ENCODE measurements at regions not wholly inside any gene's neighbourhood (a gene's known extent, or its start where the extent isn't known, plus 50 kb on each side); places are given as distances from the start of the nearest gene placed in this dataset.
"Not testable (repeated sequence)": the region's sequence is repeated elsewhere in the genome, so short reads cannot be mapped to it uniquely, and the experiment has no call there.

DNA sequence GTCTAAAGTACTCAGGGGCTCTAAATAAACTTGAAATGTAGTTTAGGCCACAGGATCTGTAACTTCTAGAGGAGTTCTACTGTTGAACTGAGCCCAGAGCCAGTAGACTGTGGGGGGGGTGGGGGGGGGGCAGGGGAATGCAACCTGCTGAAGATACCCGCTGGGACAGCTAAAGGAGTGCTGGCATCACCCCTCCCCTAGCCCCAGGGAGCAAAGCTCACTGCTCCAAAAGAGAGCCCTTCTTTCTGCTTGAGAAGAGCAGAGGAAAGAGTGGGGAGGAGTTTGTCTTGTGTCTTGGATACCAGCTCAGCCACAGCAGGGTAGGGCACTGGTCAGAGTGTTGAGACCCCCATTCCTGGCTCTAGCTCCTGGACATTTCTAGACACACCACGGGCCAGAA lies 414.0 kb upstream of the KLHL29 start:
- in situ Hi-C loops (cut with HindIII; ENCODE audit: low pct_unique_long_range_greater_than_20kb, low sequenced_read_pairs) (no loop called here), intact Hi-C loops (cut with micrococcal nuclease; ENCODE audit: unreplicated experiment) (no loop called here)
- no peak overlapping the region for H3K4me3 ChIP-seq (ENCODE audit: low read depth in 2 of 2, low read length in 2 of 2)

DNA sequence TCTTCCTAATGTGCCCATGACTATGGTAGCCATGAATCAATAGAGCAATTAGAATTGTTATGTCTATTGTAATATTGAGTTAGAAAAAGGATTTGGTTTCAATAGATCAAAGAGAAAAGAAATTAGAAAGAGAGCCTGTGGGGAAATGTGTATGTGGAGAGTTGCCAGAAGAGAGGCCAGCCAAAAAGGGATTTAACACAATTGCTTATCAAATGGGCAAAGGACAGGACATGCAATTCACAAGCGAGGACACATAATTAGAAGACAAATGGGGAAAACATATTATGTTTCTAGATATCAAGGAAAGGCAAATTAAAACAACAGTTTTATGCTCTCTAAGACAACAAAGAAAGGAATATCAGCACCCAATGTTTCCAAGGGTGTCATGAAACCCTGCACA lies 403.2 kb upstream of the KLHL29 start:
- intact Hi-C loops (cut with micrococcal nuclease; ENCODE audit: unreplicated experiment) (no loop called here), in situ Hi-C loops (cut with HindIII; ENCODE audit: low pct_unique_long_range_greater_than_20kb, low sequenced_read_pairs) (no loop called here)
- H3K27ac ChIP-seq (ENCODE audit: low read length) = no peak overlapping the region
- ChIA-PET CTCF (no interaction called here), POLR2A (no interaction called here)
- ATAC-seq (no peak), DNase-seq (ENCODE audit: low read depth, low spot score) (no peak)
- TF ChIP-seq TCF7L2 (IDR thresholded peaks at IDR 0.05; ENCODE audit: low read depth, low read length) (no peak), POLR2AphosphoS5 (IDR thresholded peaks at IDR 0.05; ENCODE audit: low read depth, low read length) (no peak), SIN3A (IDR thresholded peaks at IDR 0.05; ENCODE audit: borderline replicate concordance, insufficient read depth, low read depth, low read length) (no peak)
- TF ChIP-seq, protein P1, sequence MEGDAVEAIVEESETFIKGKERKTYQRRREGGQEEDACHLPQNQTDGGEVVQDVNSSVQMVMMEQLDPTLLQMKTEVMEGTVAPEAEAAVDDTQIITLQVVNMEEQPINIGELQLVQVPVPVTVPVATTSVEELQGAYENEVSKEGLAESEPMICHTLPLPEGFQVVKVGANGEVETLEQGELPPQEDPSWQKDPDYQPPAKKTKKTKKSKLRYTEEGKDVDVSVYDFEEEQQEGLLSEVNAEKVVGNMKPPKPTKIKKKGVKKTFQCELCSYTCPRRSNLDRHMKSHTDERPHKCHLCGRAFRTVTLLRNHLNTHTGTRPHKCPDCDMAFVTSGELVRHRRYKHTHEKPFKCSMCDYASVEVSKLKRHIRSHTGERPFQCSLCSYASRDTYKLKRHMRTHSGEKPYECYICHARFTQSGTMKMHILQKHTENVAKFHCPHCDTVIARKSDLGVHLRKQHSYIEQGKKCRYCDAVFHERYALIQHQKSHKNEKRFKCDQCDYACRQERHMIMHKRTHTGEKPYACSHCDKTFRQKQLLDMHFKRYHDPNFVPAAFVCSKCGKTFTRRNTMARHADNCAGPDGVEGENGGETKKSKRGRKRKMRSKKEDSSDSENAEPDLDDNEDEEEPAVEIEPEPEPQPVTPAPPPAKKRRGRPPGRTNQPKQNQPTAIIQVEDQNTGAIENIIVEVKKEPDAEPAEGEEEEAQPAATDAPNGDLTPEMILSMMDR (IDR thresholded peaks at IDR 0.05) = no peak
- TF ChIP-seq, protein P2, sequence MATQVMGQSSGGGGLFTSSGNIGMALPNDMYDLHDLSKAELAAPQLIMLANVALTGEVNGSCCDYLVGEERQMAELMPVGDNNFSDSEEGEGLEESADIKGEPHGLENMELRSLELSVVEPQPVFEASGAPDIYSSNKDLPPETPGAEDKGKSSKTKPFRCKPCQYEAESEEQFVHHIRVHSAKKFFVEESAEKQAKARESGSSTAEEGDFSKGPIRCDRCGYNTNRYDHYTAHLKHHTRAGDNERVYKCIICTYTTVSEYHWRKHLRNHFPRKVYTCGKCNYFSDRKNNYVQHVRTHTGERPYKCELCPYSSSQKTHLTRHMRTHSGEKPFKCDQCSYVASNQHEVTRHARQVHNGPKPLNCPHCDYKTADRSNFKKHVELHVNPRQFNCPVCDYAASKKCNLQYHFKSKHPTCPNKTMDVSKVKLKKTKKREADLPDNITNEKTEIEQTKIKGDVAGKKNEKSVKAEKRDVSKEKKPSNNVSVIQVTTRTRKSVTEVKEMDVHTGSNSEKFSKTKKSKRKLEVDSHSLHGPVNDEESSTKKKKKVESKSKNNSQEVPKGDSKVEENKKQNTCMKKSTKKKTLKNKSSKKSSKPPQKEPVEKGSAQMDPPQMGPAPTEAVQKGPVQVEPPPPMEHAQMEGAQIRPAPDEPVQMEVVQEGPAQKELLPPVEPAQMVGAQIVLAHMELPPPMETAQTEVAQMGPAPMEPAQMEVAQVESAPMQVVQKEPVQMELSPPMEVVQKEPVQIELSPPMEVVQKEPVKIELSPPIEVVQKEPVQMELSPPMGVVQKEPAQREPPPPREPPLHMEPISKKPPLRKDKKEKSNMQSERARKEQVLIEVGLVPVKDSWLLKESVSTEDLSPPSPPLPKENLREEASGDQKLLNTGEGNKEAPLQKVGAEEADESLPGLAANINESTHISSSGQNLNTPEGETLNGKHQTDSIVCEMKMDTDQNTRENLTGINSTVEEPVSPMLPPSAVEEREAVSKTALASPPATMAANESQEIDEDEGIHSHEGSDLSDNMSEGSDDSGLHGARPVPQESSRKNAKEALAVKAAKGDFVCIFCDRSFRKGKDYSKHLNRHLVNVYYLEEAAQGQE (IDR thresholded peaks at IDR 0.05; ENCODE audit: insufficient read depth in 1 of 2, low read depth in 2 of 2, low read length in 1 of 2) = no peak
- H3K4me3 ChIP-seq (ENCODE audit: low read depth in 2 of 2, low read length in 2 of 2) = no peak overlapping the region
- no TSS peak for BruUV-seq (replicated peaks)
- H3K36me3 ChIP-seq (ENCODE audit: control insufficient read depth, insufficient read depth, low read length) = no peaks in the 10 kb centered on the region
- H3K4me1 ChIP-seq (ENCODE audit: control insufficient read depth, insufficient read depth, low read length) = no peaks in the 10 kb centered on the region
- H3K9me3 ChIP-seq (ENCODE audit: control insufficient read depth, insufficient read depth, low read depth, low read length) = no peaks in the 10 kb centered on the region
- no peaks in the 10 kb centered on the region for H3K27me3 ChIP-seq (ENCODE audit: control insufficient read depth, insufficient read depth, low read length)

More for the DNA sequence above, 414.0 kb upstream of the KLHL29 start:
- no TSS peak for BruUV-seq (replicated peaks)
- Histone ChIP-seq H3K27ac (ENCODE audit: low read length) (no peak overlapping the region), H3K9me3 (ENCODE audit: control insufficient read depth, insufficient read depth, low read depth, low read length) (no peaks in the 10 kb centered on the region), H3K4me1 (ENCODE audit: control insufficient read depth, insufficient read depth, low read length) (no peaks in the 10 kb centered on the region), H3K36me3 (ENCODE audit: control insufficient read depth, insufficient read depth, low read length) (no peaks in the 10 kb centered on the region), H3K27me3 (ENCODE audit: control insufficient read depth, insufficient read depth, low read length) (no peaks in the 10 kb centered on the region)
- no peak for DNase-seq (ENCODE audit: low read depth, low spot score)
- POLR2A ChIA-PET = no interaction called here
- no peak for ATAC-seq
- no peak for TF ChIP-seq TCF7L2 (IDR thresholded peaks at IDR 0.05; ENCODE audit: low read depth, low read length)
- TF ChIP-seq, protein P2 (IDR thresholded peaks at IDR 0.05; ENCODE audit: insufficient read depth in 1 of 2, low read depth in 2 of 2, low read length in 1 of 2) = no peak
- TF ChIP-seq SIN3A (IDR thresholded peaks at IDR 0.05; ENCODE audit: borderline replicate concordance, insufficient read depth, low read depth, low read length) = no peak
- no peak for TF ChIP-seq POLR2AphosphoS5 (IDR thresholded peaks at IDR 0.05; ENCODE audit: low read depth, low read length)
- TF ChIP-seq, protein P1 (IDR thresholded peaks at IDR 0.05) = no peak
- CTCF ChIA-PET = no interaction called here

DNA sequence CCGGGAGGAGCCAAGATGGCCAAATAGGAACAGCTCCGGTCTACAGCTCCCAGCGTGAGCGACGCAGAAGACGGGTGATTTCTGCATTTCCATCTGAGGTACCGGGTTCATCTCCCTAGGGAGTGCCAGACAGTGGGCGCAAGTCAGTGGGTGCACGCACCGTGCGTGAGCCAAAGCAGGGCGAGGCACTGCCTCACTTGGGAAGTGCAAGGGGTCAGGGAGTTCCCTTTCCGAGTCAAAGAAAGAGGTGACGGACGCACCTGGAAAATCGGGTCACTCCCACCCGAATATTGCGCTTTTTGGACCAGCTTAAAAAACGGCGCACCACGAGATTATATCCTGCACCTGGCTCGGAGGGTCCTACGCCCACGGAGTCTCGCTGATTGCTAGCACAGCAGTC lies 400.8 kb upstream of the KLHL29 start:
- DNase-seq (ENCODE audit: low read depth, low spot score); POLR2A ChIA-PET; H3K4me1 ChIP-seq (ENCODE audit: control insufficient read depth, insufficient read depth, low read length); intact Hi-C loops (cut with micrococcal nuclease; ENCODE audit: unreplicated experiment); ATAC-seq; H3K36me3 ChIP-seq (ENCODE audit: control insufficient read depth, insufficient read depth, low read length); BruUV-seq (replicated peaks); H3K4me3 ChIP-seq (ENCODE audit: low read depth in 2 of 2, low read length in 2 of 2); H3K27me3 ChIP-seq (ENCODE audit: control insufficient read depth, insufficient read depth, low read length); H3K9me3 ChIP-seq (ENCODE audit: control insufficient read depth, insufficient read depth, low read depth, low read length); in situ Hi-C loops (cut with HindIII; ENCODE audit: low pct_unique_long_range_greater_than_20kb, low sequenced_read_pairs); H3K27ac ChIP-seq (ENCODE audit: low read length); CTCF ChIA-PET: not testable (repeated sequence)

All from Panc1 (cell line).